Activated gamma-delta T cell (primary cell): ENCODE measurements at regions not wholly inside any gene's neighbourhood (a gene's known extent, or its start where the extent isn't known, plus 50 kb on each side); places are given as distances from the start of the nearest gene placed in this dataset.

ENCODE experiments used
- DNase-seq: peaks from one replicate; lab custom pipeline; 2025; lab: John Stamatoyannopoulos, UW

DNA sequence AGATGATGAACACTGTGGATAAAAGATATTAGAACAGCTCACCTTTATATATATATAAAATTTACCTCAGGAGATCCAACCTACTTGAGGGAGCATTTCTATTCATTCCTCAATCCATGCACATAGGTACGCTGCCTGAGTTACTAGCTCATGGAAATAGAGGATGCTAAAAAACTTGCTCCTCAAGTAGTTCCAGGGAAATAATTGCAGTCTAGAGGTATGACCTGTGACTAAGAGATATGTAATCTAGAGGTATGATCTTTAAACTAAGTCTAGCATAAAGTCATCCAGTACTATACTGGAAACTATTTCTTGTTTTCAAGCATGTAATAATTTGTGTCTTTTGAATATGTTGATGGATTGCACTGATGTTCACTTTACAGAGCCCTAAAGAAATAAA lies 471.2 kb downstream of the TAF11L14 start:
- no peak for DNase-seq

DNA sequence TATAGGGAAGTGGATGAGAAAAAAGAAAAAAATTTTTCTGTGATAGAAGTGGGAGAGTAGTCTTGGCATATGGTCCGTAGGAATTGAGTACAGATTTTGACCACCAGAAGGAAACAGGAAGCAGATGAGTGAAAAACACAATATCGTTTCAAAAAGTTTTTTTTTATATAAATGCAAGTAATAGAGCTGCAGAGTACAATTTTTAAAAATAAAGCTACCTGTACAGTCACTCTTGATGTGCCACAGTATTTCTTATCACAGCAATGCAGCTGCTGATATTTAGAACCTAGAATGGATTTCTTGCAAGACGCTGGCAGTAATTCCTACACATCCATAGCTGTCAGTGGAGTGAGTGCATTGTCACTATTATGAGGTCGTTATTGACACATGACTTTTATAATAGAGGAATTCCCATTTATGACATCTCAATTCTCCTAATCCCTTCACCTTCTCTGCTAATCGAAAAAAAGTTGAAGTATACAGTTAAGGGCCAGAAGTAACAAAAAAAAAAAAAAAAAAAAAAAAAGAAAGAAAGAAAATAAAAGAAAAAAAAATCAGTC lies 477.7 kb downstream of the TAF11L14 start:
- no peak for DNase-seq

DNA sequence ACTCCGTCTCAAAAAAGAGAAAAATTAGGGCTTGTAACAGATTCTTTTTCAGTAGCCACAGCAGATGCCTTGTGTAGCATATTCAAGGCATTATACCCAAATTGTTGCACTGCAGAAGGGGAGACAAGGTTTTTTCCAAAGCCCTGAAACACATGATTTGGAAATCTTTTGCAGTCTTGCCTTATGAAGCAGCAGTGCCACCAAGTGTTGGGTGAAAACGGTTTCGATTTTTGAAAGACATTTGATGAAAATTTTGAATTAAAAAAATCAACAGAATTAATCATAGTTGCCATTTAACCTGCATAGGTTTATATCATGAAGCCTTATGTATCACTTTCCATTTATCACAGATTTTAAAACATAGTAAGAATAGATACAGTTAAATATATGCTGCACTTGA lies 479.5 kb downstream of the TAF11L14 start:
- DNase-seq, result no peak

DNA sequence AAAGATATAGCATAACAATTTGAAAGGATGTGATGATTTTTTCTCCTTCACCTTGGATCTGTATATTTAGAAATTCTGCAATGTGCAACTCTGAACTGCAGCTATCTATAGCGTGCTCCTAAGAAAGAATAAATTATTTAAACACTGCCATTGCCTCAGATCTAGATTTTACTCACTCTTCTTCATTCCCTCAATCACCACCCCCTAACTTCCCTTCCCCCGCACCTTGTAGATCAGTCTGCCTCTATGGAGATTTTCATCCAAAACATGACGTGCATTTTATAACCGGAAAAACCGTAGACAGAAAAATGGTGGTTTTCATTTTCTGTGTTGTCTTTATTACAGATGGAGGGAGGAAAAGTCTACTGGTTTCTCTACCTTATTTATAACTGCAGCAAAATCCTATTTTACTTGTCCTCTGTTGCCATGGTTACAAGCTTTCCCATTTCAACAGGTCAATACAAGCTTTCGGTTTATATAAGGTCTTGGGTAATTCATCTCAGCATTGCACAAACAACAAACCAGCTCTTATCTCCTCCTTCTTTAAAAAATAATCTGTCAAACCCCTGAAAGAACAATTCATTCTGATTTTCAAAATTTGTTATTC lies 480.0 kb downstream of the TAF11L14 start:
- DNase-seq, result no peak

DNA sequence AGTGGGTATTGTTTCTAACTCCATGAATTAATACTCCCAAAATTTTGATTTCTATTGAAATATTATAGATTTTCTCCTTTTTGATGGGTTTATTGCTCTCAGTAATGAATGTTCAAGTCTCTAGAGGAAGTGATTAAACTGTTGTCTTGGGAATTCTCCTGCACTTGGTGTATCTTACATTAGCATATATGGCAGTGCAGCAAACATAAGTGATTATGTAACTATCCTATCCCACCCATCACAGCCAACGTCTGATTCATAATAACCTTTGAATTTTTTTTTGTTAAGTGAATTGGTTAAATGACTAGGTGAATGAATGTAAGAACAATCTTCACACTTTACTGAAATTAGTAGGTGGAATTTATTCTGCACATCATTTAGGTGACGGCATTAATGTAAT lies 483.7 kb downstream of the TAF11L14 start:
- no peak for DNase-seq

DNA sequence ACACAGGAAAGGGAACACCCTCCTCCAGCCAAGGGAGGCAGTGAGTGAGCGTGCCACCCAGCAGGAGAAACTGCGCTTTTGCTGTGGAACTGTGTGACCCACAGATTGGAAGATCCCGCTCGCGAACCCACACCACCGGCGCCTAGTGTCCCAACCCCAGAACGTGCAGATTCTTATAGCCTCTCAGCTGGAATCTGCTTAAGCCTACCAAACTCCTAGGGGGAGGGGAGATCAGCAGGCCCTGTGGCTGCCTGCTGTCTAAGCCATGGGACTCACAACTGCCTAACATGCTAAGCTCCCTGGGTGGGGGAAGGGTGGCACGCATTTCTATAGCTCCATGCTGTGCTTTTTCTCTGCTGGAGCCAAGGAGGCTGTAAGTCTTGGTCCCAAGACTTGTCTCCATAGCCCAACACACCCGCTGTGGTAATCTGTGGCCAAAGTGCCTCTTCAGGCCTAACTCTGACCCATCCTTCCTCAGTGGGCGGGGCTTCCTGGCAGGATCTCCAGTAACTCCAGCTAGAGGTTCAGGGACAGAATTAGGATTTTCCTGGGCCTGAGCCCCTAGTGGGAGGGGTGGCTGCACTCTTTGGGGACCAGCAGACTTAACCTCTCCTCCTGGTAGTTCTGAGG lies 485.0 kb downstream of the TAF11L14 start:
- DNase-seq, result no peak

DNA sequence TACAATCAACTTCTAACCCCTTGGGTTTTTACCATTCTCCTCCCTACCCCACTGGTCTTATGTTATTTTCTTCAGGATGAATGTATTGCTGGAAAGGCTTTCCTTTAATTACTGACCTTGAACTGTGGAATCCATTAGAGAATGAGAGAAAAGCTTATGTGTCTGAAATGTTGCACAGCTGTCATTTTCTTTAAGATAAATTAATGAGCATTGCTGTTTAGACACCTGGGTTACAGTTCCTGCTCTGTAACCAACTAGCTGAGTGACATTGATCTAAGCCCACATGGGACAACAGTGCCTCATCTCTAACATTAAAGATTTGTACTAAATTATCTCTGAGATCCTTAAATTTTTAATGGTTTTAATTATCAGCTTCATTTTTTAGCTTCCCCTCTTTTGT lies 507.0 kb downstream of the TAF11L14 start:
- DNase-seq, result no peak

DNA sequence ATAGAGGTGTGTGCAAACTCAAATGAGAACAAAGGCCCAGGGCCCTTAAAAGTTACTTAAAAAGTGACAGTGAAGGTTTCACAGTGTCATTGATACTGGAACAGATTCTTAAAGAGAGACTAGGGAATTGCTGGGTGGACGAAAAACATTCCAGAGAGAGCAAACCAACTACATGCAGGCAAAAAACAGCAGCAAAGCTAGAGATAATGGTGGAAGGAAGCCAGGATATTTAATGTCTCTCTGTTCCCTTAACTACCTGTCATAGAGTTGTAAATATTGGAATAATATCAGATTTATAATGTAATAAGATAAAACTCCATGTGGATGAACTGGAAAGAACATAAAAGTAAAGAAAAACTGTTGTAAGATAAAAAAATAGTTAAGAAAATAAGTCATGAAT lies 508.6 kb downstream of the TAF11L14 start:
- DNase-seq, result no peak

DNA sequence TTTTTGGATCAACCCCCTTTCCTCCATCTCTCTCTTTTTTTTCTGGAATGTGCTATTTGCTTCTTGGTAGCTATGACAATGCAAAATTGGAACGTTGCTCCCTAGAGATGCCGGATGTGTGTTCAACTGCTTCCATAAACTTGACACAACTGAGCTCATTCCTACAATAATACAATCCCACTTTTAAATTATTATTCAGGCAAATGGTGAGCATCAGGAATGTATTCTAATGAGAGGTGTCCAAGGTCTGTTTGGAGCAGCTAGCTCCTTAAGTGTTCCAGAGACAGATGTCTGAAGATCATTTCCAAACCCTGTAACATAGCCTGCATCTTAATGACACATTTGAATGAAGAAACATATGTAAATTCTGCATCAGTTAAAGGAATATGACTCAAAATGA lies 518.4 kb downstream of the TAF11L14 start:
- no peak for DNase-seq

DNA sequence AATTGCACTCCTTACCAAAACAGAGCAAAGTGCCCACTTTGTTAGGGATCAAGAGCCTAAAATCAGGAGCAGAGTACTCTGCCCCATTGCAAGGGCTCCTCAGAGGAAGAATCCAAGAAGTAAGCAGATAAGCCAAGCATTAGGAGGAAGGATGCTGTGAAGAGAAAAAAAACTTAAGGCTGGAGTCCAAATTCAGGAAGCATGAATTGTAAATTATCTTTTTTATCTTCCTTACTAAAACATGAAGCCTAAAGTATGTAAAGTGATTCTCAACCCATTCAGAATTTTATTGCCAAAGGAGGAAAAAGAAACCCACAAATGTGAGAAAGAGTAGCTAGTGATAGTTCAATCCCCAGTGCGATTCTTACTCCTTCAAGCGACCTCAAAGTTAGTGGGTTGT lies 523.9 kb downstream of the TAF11L14 start:
- no peak for DNase-seq

DNA sequence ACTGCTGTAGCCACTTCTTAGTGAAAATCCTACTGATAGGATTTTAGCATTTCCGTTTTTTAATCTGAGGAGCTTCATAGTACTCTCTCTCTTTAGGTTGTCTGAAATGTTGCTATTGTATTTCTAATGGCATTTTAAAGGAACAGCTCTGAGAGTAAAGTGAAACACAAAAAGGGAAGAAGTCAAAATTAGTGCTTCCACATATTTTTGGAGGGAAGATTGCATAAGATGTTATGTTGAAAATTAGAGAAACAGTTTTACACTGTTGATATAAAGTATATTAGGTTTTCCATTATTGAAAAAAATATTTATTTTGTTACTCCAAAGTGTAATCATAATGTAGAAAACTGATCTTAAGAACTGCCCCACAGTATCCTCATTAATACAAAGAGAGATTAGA lies 525.1 kb downstream of the TAF11L14 start:
- no peak for DNase-seq

DNA sequence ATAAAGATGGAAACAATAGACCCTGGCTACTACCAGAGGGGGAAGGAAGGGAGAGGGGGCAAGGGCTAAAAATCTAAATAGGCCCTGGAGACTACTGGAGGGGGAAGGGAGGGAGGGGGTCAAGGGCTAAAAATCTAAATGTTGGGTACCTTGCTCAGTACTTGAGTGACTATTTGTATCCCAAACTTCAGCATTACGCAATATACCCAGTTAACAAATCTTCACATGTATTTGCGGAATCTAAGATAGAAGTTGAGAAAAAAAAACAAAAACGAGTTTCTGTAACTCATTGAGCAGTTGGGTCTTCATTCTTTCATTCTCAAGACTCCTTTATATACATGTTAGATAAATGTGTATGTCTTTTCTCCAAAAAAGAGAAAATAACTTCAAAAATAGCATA lies 537.4 kb downstream of the TAF11L14 start:
- DNase-seq, result no peak

DNA sequence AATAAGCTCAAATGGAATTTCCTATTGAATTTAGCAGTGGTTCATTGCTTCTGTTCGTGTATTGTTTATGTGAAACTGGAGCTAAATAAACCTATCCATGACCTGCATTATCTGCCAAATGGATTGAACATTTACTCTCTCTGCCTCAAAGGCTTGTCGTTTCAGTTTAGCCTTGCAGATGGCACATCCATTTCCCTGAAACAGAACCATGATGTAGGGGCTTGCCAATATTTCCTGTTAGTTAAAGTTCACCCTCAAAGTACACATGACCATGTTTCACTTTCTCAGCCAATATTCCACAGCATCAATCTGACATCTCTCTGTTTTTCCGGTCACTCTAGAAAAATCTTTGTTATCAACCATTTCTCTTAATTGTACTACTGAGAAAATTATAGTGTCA lies 545.3 kb downstream of the TAF11L14 start:
- no peak for DNase-seq

DNA sequence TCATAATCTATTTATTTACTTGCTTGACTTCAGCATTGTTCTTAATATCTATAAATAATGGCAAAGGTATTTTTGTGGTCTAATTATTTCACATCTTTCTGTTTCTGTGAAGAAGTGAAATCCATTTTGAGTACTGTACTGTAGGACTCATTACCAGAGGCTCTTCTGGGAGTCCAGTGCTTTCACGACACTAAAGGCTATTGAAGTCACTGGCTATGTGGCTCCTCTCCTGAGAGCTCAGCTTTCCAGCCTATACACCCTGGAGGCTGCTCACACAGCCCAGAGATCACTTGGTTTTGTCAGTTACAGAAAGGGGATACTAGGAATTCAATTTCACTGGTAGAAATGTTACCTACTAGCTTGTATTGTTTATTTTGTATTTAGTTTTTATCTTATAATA lies 547.3 kb downstream of the TAF11L14 start:
- DNase-seq, result no peak

DNA sequence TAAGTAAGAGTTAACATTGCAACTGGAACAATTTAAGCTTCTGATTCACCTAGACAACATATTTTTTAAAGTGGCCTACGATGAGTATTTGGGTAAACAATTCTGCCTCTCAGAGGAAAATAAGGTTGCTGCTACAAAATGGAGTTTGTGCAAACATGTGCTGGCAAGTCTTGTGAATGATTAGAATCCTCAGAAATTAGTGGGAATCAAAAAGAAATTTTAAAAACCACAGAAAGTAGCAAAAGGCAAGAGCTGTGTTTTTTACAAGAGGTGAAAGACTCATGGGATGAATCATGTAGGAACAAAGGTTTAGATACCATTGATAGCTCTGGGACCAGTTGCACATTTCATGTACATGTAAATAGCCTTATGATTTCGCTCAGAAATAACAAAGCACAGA lies 561.6 kb downstream of the TAF11L14 start:
- no peak for DNase-seq

DNA sequence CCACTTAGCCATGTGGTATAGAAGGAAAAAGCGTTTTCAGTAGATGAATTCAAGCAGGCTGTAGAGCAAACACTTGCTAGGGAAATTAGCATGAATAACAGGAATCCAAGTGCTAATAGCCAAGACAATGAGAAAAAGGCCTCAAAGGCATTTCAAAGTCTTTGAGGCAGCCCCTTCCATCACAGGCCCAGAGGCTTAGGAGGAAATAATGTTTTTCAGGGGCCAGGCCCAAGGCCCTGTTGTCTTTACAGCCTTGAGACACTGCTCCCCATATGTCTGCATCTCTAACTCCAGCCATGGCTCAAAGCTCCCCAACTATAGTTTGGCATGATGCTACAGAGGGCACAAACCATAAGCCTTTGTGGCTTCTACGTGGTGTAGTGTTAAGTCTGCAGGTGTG lies 563.5 kb downstream of the TAF11L14 start:
- no peak for DNase-seq

DNA sequence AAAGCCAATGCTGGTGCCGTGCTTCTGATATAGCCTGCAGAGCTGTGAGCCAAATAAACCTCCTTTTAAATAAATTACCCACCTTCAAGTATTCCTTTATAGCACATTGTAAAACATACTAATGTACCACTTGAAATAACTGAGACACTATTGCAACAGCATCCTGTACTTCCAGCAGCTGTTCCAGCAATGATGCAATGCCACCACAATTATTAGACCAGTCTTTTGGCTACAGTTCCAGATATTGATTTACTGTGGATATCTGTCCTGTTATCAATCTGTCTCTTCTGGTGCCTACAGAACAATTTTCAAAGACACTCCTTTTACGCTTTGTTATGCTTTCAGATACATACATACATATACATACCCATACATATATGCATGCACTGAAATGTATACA lies 567.9 kb downstream of the TAF11L14 start:
- DNase-seq, result no peak

DNA sequence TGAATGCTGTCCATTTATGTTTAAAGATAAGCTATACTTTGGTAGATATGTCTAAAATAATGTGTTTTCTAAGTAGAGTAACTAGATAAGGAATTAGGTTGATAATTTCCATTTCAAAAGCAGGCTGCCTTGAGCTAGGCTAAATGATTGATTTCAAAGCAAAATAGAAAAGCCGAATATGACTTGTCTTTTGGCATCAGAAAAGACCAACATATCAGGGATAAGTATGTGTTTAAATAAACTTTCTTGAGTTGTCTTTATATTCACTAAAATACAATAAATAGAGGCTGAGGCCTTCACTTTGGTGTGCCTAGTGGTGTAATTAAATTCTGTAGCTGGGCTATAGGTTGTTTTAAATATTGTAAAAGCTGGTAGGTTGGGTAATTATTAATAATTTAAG lies 569.0 kb downstream of the TAF11L14 start:
- no peak for DNase-seq

DNA sequence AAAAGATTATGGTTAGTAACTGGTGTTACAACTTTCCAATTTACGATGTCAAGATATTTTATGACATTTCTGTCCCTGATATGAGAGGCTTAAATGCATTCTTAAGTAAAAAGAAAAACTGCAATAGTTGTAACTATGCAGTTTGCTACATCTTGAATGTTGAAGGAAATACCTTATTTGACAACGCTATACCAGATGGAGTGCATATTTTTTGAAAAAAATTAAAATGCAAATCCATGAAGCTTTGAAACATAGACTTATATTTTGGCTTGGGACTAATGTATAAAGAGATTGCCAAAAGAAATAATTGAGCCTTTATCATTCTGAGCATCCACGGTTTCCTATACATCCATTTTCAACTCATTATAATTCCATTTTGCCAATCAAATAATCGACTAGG lies 579.4 kb downstream of the TAF11L14 start:
- DNase-seq, result no peak

DNA sequence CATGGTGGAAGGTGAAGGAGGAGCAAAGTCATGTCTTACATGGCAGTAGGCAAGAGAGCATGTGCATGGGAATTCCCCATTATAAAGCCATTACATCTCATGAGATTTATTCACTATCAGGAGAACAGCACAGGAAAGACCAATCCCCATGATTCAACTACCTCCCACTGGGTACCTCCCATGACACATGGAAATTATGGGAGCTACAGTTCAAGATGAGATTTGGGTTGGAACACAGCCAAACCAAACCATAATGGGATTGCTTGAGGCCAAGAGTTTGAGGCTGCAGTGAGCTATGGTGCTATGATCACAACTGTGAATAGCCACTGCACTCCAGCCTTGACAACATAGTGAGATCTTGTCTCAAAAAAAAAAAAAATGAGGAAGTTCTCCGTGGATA lies 581.8 kb downstream of the TAF11L14 start:
- no peak for DNase-seq

DNA sequence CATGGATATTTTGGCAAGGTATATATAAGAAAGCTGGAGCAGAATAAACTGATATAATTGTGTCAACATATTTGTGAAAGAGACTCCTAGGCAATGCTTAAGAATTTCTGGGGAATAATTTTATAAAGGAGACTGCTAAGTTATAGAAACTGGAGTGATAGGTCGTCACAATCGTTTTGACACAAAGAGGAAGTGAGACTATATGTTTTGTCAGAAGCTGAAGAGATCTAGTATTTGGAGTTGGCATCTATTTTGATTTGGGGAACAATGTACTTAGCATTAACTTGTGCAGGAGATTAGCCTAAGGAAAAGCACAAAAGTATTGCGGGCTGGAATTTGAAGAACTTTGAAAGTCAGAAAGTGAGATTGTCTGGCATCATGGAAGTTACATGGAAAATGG lies 582.5 kb downstream of the TAF11L14 start:
- DNase-seq, result no peak

DNA sequence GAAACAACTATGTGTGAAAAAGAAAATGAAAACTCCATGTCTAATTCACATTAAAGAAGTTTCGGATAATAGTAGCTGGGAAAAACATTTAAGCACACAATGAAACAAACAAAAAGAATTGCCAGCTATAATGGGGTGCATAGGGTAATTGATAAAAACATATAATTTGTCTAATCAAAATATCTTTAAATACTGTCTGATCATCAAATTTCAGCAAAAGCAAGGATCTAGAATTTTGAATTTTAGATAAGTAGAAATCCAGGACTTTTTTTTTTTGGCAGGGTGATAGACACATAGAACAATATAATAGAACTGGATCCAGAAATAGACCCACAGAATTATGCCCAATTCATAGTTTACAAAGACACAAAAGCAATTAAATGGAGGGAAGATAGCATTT lies 585.0 kb downstream of the TAF11L14 start:
- DNase-seq, result no peak

DNA sequence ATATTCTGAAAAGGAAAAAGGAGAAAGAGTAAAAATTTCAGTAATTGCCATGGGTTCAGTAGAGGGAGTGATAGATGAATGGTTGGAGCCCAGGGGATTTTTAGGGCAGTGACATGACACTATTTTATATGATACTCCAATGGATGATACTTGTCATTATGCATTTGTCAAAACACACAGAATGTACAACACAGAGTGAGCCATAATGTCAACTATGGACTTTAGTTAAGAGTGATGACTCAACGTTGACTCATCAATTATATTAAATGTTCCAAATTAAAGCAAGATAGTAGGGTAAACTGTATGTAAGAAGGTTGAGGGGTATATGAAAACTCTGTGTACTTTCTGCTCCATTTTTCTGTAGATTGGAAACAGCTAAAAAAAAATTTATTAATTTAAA lies 586.4 kb downstream of the TAF11L14 start:
- no peak for DNase-seq

DNA sequence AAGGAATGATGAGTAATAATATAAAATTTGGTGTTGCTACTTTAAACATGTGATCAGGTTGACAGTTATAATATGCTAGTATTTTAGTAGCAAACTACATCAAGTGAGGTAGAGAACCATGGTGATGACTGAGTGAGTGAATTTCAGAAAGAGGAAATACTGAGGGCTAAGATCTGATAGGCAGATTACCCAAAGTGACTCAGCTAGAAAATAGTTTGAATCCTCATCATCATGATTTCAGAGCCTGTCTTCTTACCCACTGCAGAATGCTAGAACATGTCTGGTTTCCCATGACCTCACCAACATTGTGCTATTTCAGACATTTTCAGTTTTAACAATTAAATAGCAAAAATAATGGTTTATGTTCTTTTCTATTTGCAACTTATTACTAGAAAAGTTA lies 602.1 kb downstream of the TAF11L14 start:
- DNase-seq, result no peak
